Activated naive CD8-positive, alpha-beta T cell treated with anti-CD3 and anti-CD28 coated beads, Interleukin-2, amount 50 U/mL, for 24 hours (primary cell): ENCODE measurements at regions not wholly inside any gene's neighbourhood (a gene's known extent, or its start where the extent isn't known, plus 50 kb on each side); places are given as distances from the start of the nearest gene placed in this dataset.

Source experiments
- ATAC-seq: fragments of 150-1000 bp; cut with Tn5 transposase; one replicate; pipeline ENCODE4 v1.10.0; 2021
- DNase-seq: peaks from one replicate; pipeline ENCODE4 v3.0.0; 2021
- H3K27ac Mint-ChIP-seq: one replicate; pipeline ENCODE4 v1.8.0; 2021; ENCODE audit warnings: mild to moderate bottlenecking, mixed read lengths
- H3K27me3 Mint-ChIP-seq: one replicate; pipeline ENCODE4 v1.8.0; 2021; ENCODE audit warnings: mixed read lengths
- H3K36me3 Mint-ChIP-seq: one replicate; pipeline ENCODE4 v1.8.0; 2021; ENCODE audit warnings: low read depth, mixed read lengths
- H3K4me1 Mint-ChIP-seq: one replicate; pipeline ENCODE4 v1.8.0; 2021; ENCODE audit warnings: mixed read lengths
- H3K4me3 Mint-ChIP-seq: one replicate; pipeline ENCODE4 v1.8.0; 2021; ENCODE audit warnings: mild to moderate bottlenecking, moderate library complexity, mixed read lengths
- H3K9me3 Mint-ChIP-seq: one replicate; pipeline ENCODE4 v1.8.0; 2021; ENCODE audit warnings: mixed read lengths

- Mint-ChIP-seq H3K27ac (no peak overlapping the region), H3K36me3 (no peaks in the 10 kb centered on the region), H3K9me3 (no peaks in the 10 kb centered on the region), H3K4me3 (no peak overlapping the region), H3K4me1 (no peaks in the 10 kb centered on the region), H3K27me3 (no peaks in the 10 kb centered on the region)
- DNase-seq (no peak), ATAC-seq (no peak)
These were observed 157.7 kb downstream of the TMX3 start for GRCh38 chr18:68557183-68557582.

- Mint-ChIP-seq H3K27me3 (no peaks in the 10 kb centered on the region), H3K4me1 (no peaks in the 10 kb centered on the region), H3K27ac (no peak overlapping the region), H3K4me3 (no peak overlapping the region), H3K36me3 (no peaks in the 10 kb centered on the region), H3K9me3 (no peaks in the 10 kb centered on the region)
- no peak for ATAC-seq
- no peak for DNase-seq
These were observed 159.0 kb downstream of the TMX3 start for GRCh38 chr18:68555879-68556301.

- Mint-ChIP-seq H3K36me3 (no peaks in the 10 kb centered on the region), H3K4me3 (no peak overlapping the region), H3K4me1 (no peaks in the 10 kb centered on the region), H3K9me3 (no peaks in the 10 kb centered on the region), H3K27ac (no peak overlapping the region), H3K27me3 (no peaks in the 10 kb centered on the region)
- no peak for DNase-seq
- ATAC-seq: no peak
These were observed 165.7 kb downstream of the TMX3 start for GRCh38 chr18:68548904-68549870.

GRCh38 chr18:68543344-68543743 is 171.6 kb downstream of the TMX3 start:
- Mint-ChIP-seq H3K36me3 (no peaks in the 10 kb centered on the region), H3K4me1 (no peaks in the 10 kb centered on the region)

GRCh38 chr18:68542846-68543245 is 172.1 kb downstream of the TMX3 start:
- no peaks in the 10 kb centered on the region for H3K27me3 Mint-ChIP-seq
- DNase-seq (no peak), ATAC-seq (no peak)
- no peak overlapping the region for H3K4me3 Mint-ChIP-seq
- H3K4me1 Mint-ChIP-seq: no peaks in the 10 kb centered on the region
- no peak overlapping the region for H3K27ac Mint-ChIP-seq
- H3K36me3 Mint-ChIP-seq: no peaks in the 10 kb centered on the region
- H3K9me3 Mint-ChIP-seq: no peaks in the 10 kb centered on the region

More at GRCh38 chr18:68543344-68543743, 171.6 kb downstream of the TMX3 start:
- Mint-ChIP-seq H3K4me3 (no peak overlapping the region), H3K9me3 (no peaks in the 10 kb centered on the region), H3K27me3 (no peaks in the 10 kb centered on the region), H3K27ac (no peak overlapping the region)
- ATAC-seq (no peak), DNase-seq (no peak)

GRCh38 chr18:68533641-68534040 is 181.3 kb downstream of the TMX3 start:
- Mint-ChIP-seq H3K9me3 (no peaks in the 10 kb centered on the region), H3K4me3 (no peak overlapping the region), H3K4me1 (no peaks in the 10 kb centered on the region), H3K27ac (no peak overlapping the region), H3K27me3 (no peaks in the 10 kb centered on the region), H3K36me3 (no peaks in the 10 kb centered on the region)
- DNase-seq (no peak), ATAC-seq (no peak)

GRCh38 chr18:68532328-68532885 is 182.5 kb downstream of the TMX3 start:
- H3K4me3 Mint-ChIP-seq: no peak overlapping the region
- DNase-seq: no peak
- no peaks in the 10 kb centered on the region for H3K9me3 Mint-ChIP-seq
- H3K36me3 Mint-ChIP-seq: no peaks in the 10 kb centered on the region
- no peak overlapping the region for H3K27ac Mint-ChIP-seq
- no peaks in the 10 kb centered on the region for H3K4me1 Mint-ChIP-seq
- no peaks in the 10 kb centered on the region for H3K27me3 Mint-ChIP-seq
- no peak for ATAC-seq

- H3K9me3 Mint-ChIP-seq: no peaks in the 10 kb centered on the region
- DNase-seq (no peak), ATAC-seq (no peak)
- no peaks in the 10 kb centered on the region for H3K4me1 Mint-ChIP-seq
- H3K4me3 Mint-ChIP-seq: no peak overlapping the region
- H3K27me3 Mint-ChIP-seq: peaks cover 2% of the 10 kb centered on the region
- no peaks in the 10 kb centered on the region for H3K36me3 Mint-ChIP-seq
- H3K27ac Mint-ChIP-seq: no peak overlapping the region
These were observed 189.8 kb downstream of the TMX3 start for GRCh38 chr18:68525091-68525490.

- ATAC-seq (no peak), DNase-seq (no peak)
- Mint-ChIP-seq H3K27me3 (no peaks in the 10 kb centered on the region), H3K9me3 (no peaks in the 10 kb centered on the region), H3K4me3 (no peak overlapping the region), H3K27ac (no peak overlapping the region), H3K36me3 (no peaks in the 10 kb centered on the region), H3K4me1 (no peaks in the 10 kb centered on the region)
These were observed 194.4 kb downstream of the TMX3 start for GRCh38 chr18:68520406-68521075.

GRCh38 chr18:68519336-68519735 is 195.6 kb downstream of the TMX3 start:
- H3K4me3 Mint-ChIP-seq: no peak overlapping the region
- ATAC-seq: no peak

GRCh38 chr18:68509902-68510301 is 205.0 kb downstream of the TMX3 start:
- ATAC-seq (no peak), DNase-seq (no peak)
- Mint-ChIP-seq H3K36me3 (no peaks in the 10 kb centered on the region), H3K4me3 (no peak overlapping the region), H3K9me3 (no peaks in the 10 kb centered on the region), H3K27me3 (no peaks in the 10 kb centered on the region), H3K4me1 (no peaks in the 10 kb centered on the region), H3K27ac (no peak overlapping the region)

More at GRCh38 chr18:68519336-68519735, 195.6 kb downstream of the TMX3 start:
- Mint-ChIP-seq H3K9me3 (no peaks in the 10 kb centered on the region), H3K27me3 (no peaks in the 10 kb centered on the region), H3K4me1 (no peaks in the 10 kb centered on the region), H3K36me3 (no peaks in the 10 kb centered on the region), H3K27ac (no peak overlapping the region)
- no peak for DNase-seq

- Mint-ChIP-seq H3K9me3 (no peaks in the 10 kb centered on the region), H3K4me3 (no peak overlapping the region), H3K4me1 (no peaks in the 10 kb centered on the region), H3K36me3 (no peaks in the 10 kb centered on the region), H3K27ac (no peak overlapping the region), H3K27me3 (no peaks in the 10 kb centered on the region)
- ATAC-seq (no peak), DNase-seq (no peak)
These were observed 207.1 kb downstream of the TMX3 start for GRCh38 chr18:68507781-68508180.

- Mint-ChIP-seq H3K27me3 (no peaks in the 10 kb centered on the region), H3K4me3 (no peak overlapping the region), H3K36me3 (no peaks in the 10 kb centered on the region), H3K9me3 (no peaks in the 10 kb centered on the region), H3K27ac (no peak overlapping the region), H3K4me1 (no peaks in the 10 kb centered on the region)
- no peak for DNase-seq
- ATAC-seq: no peak
These were observed 209.7 kb downstream of the TMX3 start for GRCh38 chr18:68505178-68505574.

- no peaks in the 10 kb centered on the region for H3K9me3 Mint-ChIP-seq
- no peak overlapping the region for H3K27ac Mint-ChIP-seq
- H3K36me3 Mint-ChIP-seq: no peaks in the 10 kb centered on the region
- DNase-seq (no peak), ATAC-seq (no peak)
- H3K27me3 Mint-ChIP-seq: no peaks in the 10 kb centered on the region
- H3K4me1 Mint-ChIP-seq: no peaks in the 10 kb centered on the region
- no peak overlapping the region for H3K4me3 Mint-ChIP-seq
These were observed 210.3 kb downstream of the TMX3 start for GRCh38 chr18:68504441-68505177.
